HUES64 (cell line): ENCODE measurements at regions not wholly inside any gene's neighbourhood (a gene's known extent, or its start where the extent isn't known, plus 50 kb on each side); places are given as distances from the start of the nearest gene placed in this dataset.
"Not testable (repeated sequence)": the region's sequence is repeated elsewhere in the genome, so short reads cannot be mapped to it uniquely, and the experiment has no call there.

Source experiments
- H3K27ac ChIP-seq: 2 replicates; pipeline ENCODE4 v1.7.0; 2013; ENCODE audit warnings: low read depth, low read length, inconsistent platforms
- H3K27me3 ChIP-seq: 2 replicates; pipeline ENCODE4 v1.6.1; 2013; ENCODE audit warnings: mild to moderate bottlenecking, low read length; ENCODE audit not compliant: insufficient read depth
- H3K36me3 ChIP-seq: 2 replicates; pipeline ENCODE4 v1.6.1; 2013; ENCODE audit warnings: mild to moderate bottlenecking, low read length; ENCODE audit not compliant: insufficient read depth
- H3K4me1 ChIP-seq: 2 replicates; pipeline ENCODE4 v1.6.1; 2013; ENCODE audit warnings: mild to moderate bottlenecking, low read length, moderate library complexity; ENCODE audit not compliant: insufficient read depth
- H3K4me3 ChIP-seq: 2 replicates; pipeline ENCODE4 v1.5.1; 2013; ENCODE audit warnings: mild to moderate bottlenecking, low read length, moderate library complexity
- H3K9ac ChIP-seq: 2 replicates; pipeline ENCODE4 v1.6.1; 2013; ENCODE audit warnings: mild to moderate bottlenecking, low read depth, low read length
- H3K9me3 ChIP-seq: 2 replicates; pipeline ENCODE4 v1.6.1; 2013; ENCODE audit warnings: low read depth, low read length; ENCODE audit not compliant: insufficient read depth
- WGBS: fragments of 150-250, 120-280 bp; methylation state at CpG from one replicate; pipeline ENCODE4 v1.1.7; 2013; ENCODE audit warnings: missing lambda C conversion rate; 5-methylcytosine and 5-hydroxymethylcytosine counted together

GRCh38 chr10:32189400-32190084 lies 133.3 kb upstream of the KIF5B start:
- no peak overlapping the region for H3K4me3 ChIP-seq
- WGBS = 85% methylated on average over 4 of the region's 5 CpGs

GRCh38 chr10:32188601-32189000 lies 132.4 kb upstream of the KIF5B start:
- not testable (repeated sequence) for H3K9ac ChIP-seq, H3K27me3 ChIP-seq, H3K4me3 ChIP-seq, H3K4me1 ChIP-seq, H3K36me3 ChIP-seq, H3K27ac ChIP-seq, H3K9me3 ChIP-seq
- 96% methylated on average over 15 of the region's 15 CpGs for WGBS

More at GRCh38 chr10:32189400-32190084, 133.3 kb upstream of the KIF5B start:
- no peak overlapping the region for H3K9ac ChIP-seq
- H3K9me3 ChIP-seq = no peaks in the 10 kb centered on the region
- H3K4me1 ChIP-seq = no peaks in the 10 kb centered on the region
- no peaks in the 10 kb centered on the region for H3K27me3 ChIP-seq
- no peak overlapping the region for H3K27ac ChIP-seq
- H3K36me3 ChIP-seq = no peaks in the 10 kb centered on the region

DNA sequence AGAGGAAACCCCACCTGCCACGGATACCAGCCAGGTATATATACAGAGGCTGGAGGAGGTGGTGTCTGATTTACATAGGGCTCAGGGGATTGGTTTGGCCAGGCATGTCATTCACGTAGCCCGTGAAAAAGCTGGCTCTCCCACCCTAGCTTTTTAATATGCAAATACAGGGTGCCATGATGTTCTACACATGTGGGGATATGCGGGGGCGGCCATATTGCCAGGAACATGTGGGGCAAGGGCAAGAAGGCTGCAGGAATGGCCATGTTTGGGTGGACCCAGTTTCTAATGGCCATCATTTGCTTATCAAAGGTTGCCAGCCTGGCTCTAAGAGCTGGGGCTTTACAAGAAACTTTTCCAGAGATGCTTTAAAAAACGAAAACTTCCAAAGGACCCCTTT lies 131.5 kb upstream of the KIF5B start:
- Histone ChIP-seq H3K4me1 (no peaks in the 10 kb centered on the region), H3K27ac (no peak overlapping the region), H3K36me3 (no peaks in the 10 kb centered on the region), H3K4me3 (no peak overlapping the region), H3K27me3 (no peaks in the 10 kb centered on the region), H3K9me3 (no peaks in the 10 kb centered on the region), H3K9ac (no peak overlapping the region)
- 95% methylated on average over 6 of the region's 6 CpGs for WGBS

GRCh38 chr10:32183652-32184051 lies 127.4 kb upstream of the KIF5B start:
- H3K4me1 ChIP-seq, H3K9me3 ChIP-seq, H3K27me3 ChIP-seq, H3K36me3 ChIP-seq, H3K27ac ChIP-seq, H3K9ac ChIP-seq, H3K4me3 ChIP-seq: not testable (repeated sequence)
- 93% methylated on average over 2 of the region's 5 CpGs for WGBS

DNA sequence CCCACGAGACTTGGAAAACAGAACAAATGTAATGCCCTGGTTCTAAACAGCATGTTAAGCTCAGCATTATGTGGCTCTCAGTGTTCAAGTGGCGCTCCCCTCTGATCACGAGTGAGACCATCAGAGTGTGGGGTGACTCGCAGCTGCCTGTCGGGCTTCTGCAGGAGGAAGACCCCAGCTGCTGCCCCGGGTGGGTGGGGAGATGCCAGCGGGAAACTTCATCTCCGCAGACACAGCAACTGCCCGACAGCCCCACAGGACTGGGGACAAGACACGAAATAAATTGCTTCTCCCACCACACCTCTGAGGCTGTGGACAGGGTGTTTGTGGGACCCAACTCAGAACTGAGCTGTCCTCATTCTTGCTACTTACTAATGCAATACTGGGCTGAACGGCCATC lies 126.3 kb upstream of the KIF5B start:
- H3K9me3 ChIP-seq = no peaks in the 10 kb centered on the region

DNA sequence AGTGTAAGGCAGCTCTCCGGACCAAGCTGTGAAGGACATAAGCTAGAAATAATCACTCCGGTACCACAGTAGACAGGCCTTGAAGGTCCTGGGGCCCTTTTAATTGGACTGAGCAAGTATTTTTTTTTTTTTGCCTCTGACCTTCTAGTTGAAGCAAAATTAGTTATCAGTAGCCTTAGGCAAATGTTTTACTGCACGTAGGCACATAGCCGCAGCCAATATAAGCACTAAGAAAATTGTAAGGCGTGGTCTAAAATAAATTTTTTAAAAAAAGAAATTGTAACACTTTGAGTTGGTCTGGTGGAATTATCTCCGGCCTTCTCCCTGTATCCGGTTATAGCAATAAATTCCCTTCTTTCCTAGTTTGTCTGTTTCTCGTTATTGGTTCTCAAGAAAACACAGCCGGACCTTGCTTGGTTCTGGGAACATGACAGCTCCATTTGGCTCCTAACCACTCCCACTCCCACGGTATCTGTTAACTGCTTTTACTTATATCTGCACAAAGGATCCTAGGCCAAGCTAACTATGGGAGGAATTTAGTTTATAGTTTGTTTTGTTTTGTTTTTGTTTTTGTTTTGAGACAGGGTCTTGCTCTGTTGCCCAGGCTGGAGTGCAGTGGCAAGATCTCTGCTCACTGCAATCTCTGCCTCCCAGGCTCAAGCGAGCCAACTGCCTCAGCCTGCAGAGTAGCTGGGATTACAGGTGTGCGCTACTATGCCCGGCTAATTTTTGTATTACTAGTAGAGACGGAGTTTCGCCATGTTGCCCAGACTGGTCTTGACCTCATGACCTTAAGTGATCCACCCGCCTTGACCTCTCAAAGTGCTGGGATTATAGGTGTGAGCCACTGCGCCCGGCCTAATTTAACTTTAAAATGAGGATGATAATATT lies 124.4 kb upstream of the KIF5B start:
- H3K4me1 ChIP-seq = no peaks in the 10 kb centered on the region

More for the DNA sequence above, 126.3 kb upstream of the KIF5B start:
- H3K9ac ChIP-seq = no peak overlapping the region
- no peak overlapping the region for H3K27ac ChIP-seq
- H3K4me3 ChIP-seq = no peak overlapping the region
- WGBS = 82% methylated on average over 11 of the region's 11 CpGs
- no peaks in the 10 kb centered on the region for H3K36me3 ChIP-seq
- H3K27me3 ChIP-seq = no peaks in the 10 kb centered on the region
- H3K4me1 ChIP-seq = no peaks in the 10 kb centered on the region

GRCh38 chr10:32179836-32180235 lies 123.6 kb upstream of the KIF5B start:
- no peak overlapping the region for H3K9ac ChIP-seq
- H3K4me3 ChIP-seq = no peak overlapping the region
- no peaks in the 10 kb centered on the region for H3K9me3 ChIP-seq
- H3K27me3 ChIP-seq = no peaks in the 10 kb centered on the region
- H3K36me3 ChIP-seq = no peaks in the 10 kb centered on the region
- H3K27ac ChIP-seq = no peak overlapping the region
- WGBS = 96% methylated on average over 5 of the region's 5 CpGs
- no peaks in the 10 kb centered on the region for H3K4me1 ChIP-seq

More for the DNA sequence above, 124.4 kb upstream of the KIF5B start:
- Histone ChIP-seq H3K9ac (no peak overlapping the region), H3K27ac (no peak overlapping the region), H3K9me3 (no peaks in the 10 kb centered on the region), H3K4me3 (no peak overlapping the region), H3K27me3 (no peaks in the 10 kb centered on the region), H3K36me3 (no peaks in the 10 kb centered on the region)
- 96% methylated on average over 18 of the region's 18 CpGs for WGBS

DNA sequence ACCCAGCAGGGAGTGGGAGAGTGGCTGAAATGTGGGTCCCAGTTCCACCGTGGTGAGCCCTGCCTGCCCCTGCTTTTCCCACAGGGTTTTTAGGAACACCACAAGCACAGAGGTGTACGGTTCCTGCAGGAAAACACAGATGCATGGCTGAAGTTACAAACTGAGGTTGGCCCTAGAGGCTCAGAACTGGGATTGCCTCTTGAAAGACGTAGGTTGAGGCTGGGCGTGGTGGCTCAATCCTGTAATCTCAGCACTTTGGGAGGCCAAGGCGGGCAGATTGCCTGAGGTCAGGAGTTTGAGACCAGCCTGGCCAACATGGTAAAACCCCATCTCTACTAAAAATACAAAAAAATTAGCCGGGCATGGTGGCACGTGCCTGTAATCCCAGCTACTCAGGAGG lies 121.4 kb upstream of the KIF5B start:
- 94% methylated on average over 7 of the region's 7 CpGs for WGBS
- not testable (repeated sequence) for H3K4me3 ChIP-seq, H3K27me3 ChIP-seq, H3K9me3 ChIP-seq, H3K4me1 ChIP-seq, H3K36me3 ChIP-seq, H3K9ac ChIP-seq, H3K27ac ChIP-seq

- no peak overlapping the region for H3K27ac ChIP-seq
- no peak overlapping the region for H3K9ac ChIP-seq
- H3K4me3 ChIP-seq = no peak overlapping the region
- WGBS = 91% methylated on average over 2 of the region's 2 CpGs
- no peaks in the 10 kb centered on the region for H3K27me3 ChIP-seq
- no peaks in the 10 kb centered on the region for H3K9me3 ChIP-seq
- no peaks in the 10 kb centered on the region for H3K4me1 ChIP-seq
- no peaks in the 10 kb centered on the region for H3K36me3 ChIP-seq
Observed at GRCh38 chr10:32175629-32176028, 119.4 kb upstream of the KIF5B start.

- Histone ChIP-seq H3K9ac (no peak overlapping the region), H3K36me3 (no peaks in the 10 kb centered on the region), H3K27ac (no peak overlapping the region), H3K4me3 (no peak overlapping the region), H3K4me1 (no peaks in the 10 kb centered on the region), H3K9me3 (no peaks in the 10 kb centered on the region), H3K27me3 (no peaks in the 10 kb centered on the region)
- 100% methylated on average over 2 of the region's 3 CpGs for WGBS
Observed at GRCh38 chr10:32174349-32174893, 118.2 kb upstream of the KIF5B start.

- Histone ChIP-seq H3K9ac (no peak overlapping the region), H3K36me3 (no peaks in the 10 kb centered on the region), H3K27ac (no peak overlapping the region), H3K9me3 (no peaks in the 10 kb centered on the region), H3K4me1 (no peaks in the 10 kb centered on the region), H3K27me3 (no peaks in the 10 kb centered on the region), H3K4me3 (no peak overlapping the region)
- WGBS = 81% methylated on average over 3 of the region's 3 CpGs
Observed at GRCh38 chr10:32171204-32171603, 115.0 kb upstream of the KIF5B start.
